Mammary epithelial cell (primary cell): ENCODE measurements at regions not wholly inside any gene's neighbourhood (a gene's known extent, or its start where the extent isn't known, plus 50 kb on each side); places are given as distances from the start of the nearest gene placed in this dataset.

Experiments
- CTCF ChIP-seq, 2 donors: IDR thresholded peaks in 1 of 2; conservative IDR thresholded peaks in 1 of 2; 2 replicates each; pipeline ENCODE4 v1.5.1; 2011 to 2012; ENCODE audit warnings: inconsistent platforms in 2 of 2, low read length in 2 of 2, mild to moderate bottlenecking in 2 of 2, control low read depth in 1 of 2, low read depth in 1 of 2; ENCODE audit not compliant: insufficient read depth in 1 of 2; ENCODE audit errors: extremely low read depth in 1 of 2
- EZH2 ChIP-seq: IDR thresholded peaks from 2 replicates; pipeline ENCODE4 v1.6.1; 2012; ENCODE audit warnings: low read length, inconsistent platforms, borderline replicate concordance

DNA sequence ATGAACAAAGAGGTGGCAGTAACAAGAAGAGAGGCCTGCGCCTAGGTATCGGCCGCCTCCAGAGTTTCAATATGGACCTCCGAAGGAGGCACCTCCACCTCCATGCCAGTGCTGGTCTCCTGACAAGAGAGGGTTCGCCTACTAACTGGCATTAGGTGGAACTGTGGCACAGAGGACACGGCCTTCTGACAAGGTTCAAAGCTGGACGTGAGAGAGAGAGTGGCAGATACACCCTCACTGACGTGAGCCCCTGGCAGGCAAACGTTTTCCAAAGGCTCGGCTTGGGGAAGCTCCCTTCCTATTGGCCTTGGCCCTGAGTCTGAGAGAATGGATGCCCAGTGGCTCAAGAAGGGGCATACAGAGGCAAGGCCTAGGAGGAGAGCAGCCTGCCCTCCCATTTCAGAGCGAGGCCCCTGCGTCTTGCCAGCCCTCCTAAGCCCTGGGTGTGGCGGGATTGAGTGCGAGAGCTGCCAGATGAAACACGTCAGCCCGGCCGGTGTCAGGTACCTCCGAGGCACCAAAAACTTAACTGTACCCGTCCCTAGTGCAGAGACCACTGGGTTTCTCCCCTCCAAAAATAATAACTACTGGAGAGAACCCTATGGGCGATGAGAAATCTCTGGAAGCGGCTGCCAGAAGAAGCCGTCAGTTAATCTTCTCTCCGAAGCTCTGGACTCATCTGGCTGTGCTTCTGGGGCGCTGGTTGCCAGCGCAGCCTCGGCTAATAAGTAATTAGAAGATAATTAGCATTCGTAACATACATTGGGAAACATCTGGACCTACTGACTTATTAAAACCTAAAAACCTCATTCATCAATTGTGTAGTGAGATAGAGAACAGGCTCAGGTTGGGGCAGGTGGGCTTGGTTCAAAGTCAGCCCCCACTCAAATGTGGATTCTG is 283.6 kb downstream of the NPHP4 start:
- no peak for TF ChIP-seq CTCF (conservative IDR thresholded peaks at IDR 0.05 in 1 of 2, IDR thresholded peaks at IDR 0.05 in 1 of 2; ENCODE audit: extremely low read depth in 1 of 2, insufficient read depth in 1 of 2, low read depth in 1 of 2, low read length in 2 of 2)
- no peak for TF ChIP-seq EZH2
